ENCODE measurements at regions not wholly inside any gene's neighbourhood (a gene's known extent, or its start where the extent isn't known, plus 50 kb on each side); places are given as distances from the start of the nearest gene placed in this dataset.
"Not testable (repeated sequence)": the region's sequence is repeated elsewhere in the genome, so short reads cannot be mapped to it uniquely, and the experiment has no call there.

GRCh38 chr10:28906011-28906411 lies 228.7 kb downstream of the BAMBI start:
- DNase-seq (ENCODE audit: low spot score) = no peak
- TF ChIP-seq POLR2A (IDR thresholded peaks at IDR 0.05) (no peak), POLR2AphosphoS5 (IDR thresholded peaks at IDR 0.05) (no peak)
- TF ChIP-seq, protein P1, sequence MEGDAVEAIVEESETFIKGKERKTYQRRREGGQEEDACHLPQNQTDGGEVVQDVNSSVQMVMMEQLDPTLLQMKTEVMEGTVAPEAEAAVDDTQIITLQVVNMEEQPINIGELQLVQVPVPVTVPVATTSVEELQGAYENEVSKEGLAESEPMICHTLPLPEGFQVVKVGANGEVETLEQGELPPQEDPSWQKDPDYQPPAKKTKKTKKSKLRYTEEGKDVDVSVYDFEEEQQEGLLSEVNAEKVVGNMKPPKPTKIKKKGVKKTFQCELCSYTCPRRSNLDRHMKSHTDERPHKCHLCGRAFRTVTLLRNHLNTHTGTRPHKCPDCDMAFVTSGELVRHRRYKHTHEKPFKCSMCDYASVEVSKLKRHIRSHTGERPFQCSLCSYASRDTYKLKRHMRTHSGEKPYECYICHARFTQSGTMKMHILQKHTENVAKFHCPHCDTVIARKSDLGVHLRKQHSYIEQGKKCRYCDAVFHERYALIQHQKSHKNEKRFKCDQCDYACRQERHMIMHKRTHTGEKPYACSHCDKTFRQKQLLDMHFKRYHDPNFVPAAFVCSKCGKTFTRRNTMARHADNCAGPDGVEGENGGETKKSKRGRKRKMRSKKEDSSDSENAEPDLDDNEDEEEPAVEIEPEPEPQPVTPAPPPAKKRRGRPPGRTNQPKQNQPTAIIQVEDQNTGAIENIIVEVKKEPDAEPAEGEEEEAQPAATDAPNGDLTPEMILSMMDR (IDR thresholded peaks at IDR 0.05) = no peak
- Histone ChIP-seq H3K36me3 (no peaks in the 10 kb centered on the region), H3K27ac (no peak overlapping the region), H3K27me3 (replicated peaks; ENCODE audit: insufficient read depth) (no peaks in the 10 kb centered on the region), H3K4me1 (replicated peaks) (no peaks in the 10 kb centered on the region), H3K9me3 (no peaks in the 10 kb centered on the region), H3K4me3 (no peak overlapping the region)
- intact Hi-C loops (cut with DNase I) = no loop called here
- WGBS = 41% methylated on average over 11 of the region's 11 CpGs

DNA sequence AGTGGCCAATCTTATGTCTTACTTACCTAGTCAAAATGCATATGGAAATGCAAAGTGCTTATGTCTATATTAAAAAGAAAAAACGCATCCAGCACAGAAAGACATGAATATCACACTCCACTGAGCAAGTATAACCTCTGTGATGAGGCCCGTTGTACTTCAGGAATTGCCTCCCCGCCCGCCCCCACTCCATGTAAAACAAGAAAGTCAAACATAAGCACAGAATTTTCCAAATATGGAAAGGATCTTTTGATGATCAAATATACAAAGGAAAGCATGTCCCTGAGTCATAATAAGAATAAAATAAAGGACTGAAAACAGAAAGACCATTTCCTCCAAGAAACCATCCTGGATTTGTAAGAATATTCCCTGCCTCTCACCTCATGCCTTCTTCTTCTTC lies 229.1 kb downstream of the BAMBI start:
- Histone ChIP-seq H3K27ac (no peak overlapping the region), H3K27me3 (replicated peaks; ENCODE audit: insufficient read depth) (no peaks in the 10 kb centered on the region), H3K9me3 (no peaks in the 10 kb centered on the region), H3K36me3 (no peaks in the 10 kb centered on the region), H3K4me1 (replicated peaks) (no peaks in the 10 kb centered on the region), H3K4me3 (no peak overlapping the region)
- 52% methylated on average over 4 of the region's 4 CpGs for WGBS
- intact Hi-C loops (cut with DNase I) = no loop called here
- DNase-seq (ENCODE audit: low spot score) = no peak
- TF ChIP-seq POLR2AphosphoS5 (IDR thresholded peaks at IDR 0.05) (no peak), POLR2A (IDR thresholded peaks at IDR 0.05) (no peak)
- TF ChIP-seq, protein P1 (IDR thresholded peaks at IDR 0.05) = no peak

GRCh38 chr10:28906934-28907333 lies 229.6 kb downstream of the BAMBI start:
- H3K27me3 ChIP-seq (replicated peaks; ENCODE audit: insufficient read depth) = no peaks in the 10 kb centered on the region
- H3K9me3 ChIP-seq = no peaks in the 10 kb centered on the region
- no peaks in the 10 kb centered on the region for H3K36me3 ChIP-seq
- no peak overlapping the region for H3K4me3 ChIP-seq
- no peaks in the 10 kb centered on the region for H3K4me1 ChIP-seq (replicated peaks)
- 93% methylated on average over 3 of the region's 3 CpGs for WGBS
- DNase-seq (ENCODE audit: low spot score) = no peak
- H3K27ac ChIP-seq = no peak overlapping the region
- TF ChIP-seq POLR2AphosphoS5 (IDR thresholded peaks at IDR 0.05) (no peak), POLR2A (IDR thresholded peaks at IDR 0.05) (no peak)
- TF ChIP-seq, protein P1 (IDR thresholded peaks at IDR 0.05) = no peak
- intact Hi-C loops (cut with DNase I) = no loop called here

- Histone ChIP-seq H3K27ac (no peak overlapping the region), H3K27me3 (replicated peaks; ENCODE audit: insufficient read depth) (no peaks in the 10 kb centered on the region), H3K4me3 (no peak overlapping the region), H3K4me1 (replicated peaks) (no peaks in the 10 kb centered on the region), H3K9me3 (no peaks in the 10 kb centered on the region), H3K36me3 (no peaks in the 10 kb centered on the region)
- intact Hi-C loops (cut with DNase I) = no loop called here
- DNase-seq (ENCODE audit: low spot score) = no peak
- TF ChIP-seq POLR2AphosphoS5 (IDR thresholded peaks at IDR 0.05) (no peak), POLR2A (IDR thresholded peaks at IDR 0.05) (no peak)
- TF ChIP-seq, protein P1 (IDR thresholded peaks at IDR 0.05) = no peak
- WGBS = 85% methylated on average over 5 of the region's 5 CpGs
Measured at GRCh38 chr10:28909875-28910274, 232.6 kb downstream of the BAMBI start.

GRCh38 chr10:28910956-28911355 lies 233.6 kb downstream of the BAMBI start:
- H3K9me3 ChIP-seq = no peaks in the 10 kb centered on the region
- H3K27me3 ChIP-seq (replicated peaks; ENCODE audit: insufficient read depth) = no peaks in the 10 kb centered on the region
- WGBS = 60% methylated on average over 3 of the region's 3 CpGs
- no peaks in the 10 kb centered on the region for H3K36me3 ChIP-seq
- H3K27ac ChIP-seq = no peak overlapping the region
- DNase-seq (ENCODE audit: low spot score) = no peak
- intact Hi-C loops (cut with DNase I) = no loop called here
- TF ChIP-seq POLR2A (IDR thresholded peaks at IDR 0.05) (no peak), POLR2AphosphoS5 (IDR thresholded peaks at IDR 0.05) (no peak)
- TF ChIP-seq, protein P1 (IDR thresholded peaks at IDR 0.05) = no peak
- no peaks in the 10 kb centered on the region for H3K4me1 ChIP-seq (replicated peaks)
- no peak overlapping the region for H3K4me3 ChIP-seq

DNA sequence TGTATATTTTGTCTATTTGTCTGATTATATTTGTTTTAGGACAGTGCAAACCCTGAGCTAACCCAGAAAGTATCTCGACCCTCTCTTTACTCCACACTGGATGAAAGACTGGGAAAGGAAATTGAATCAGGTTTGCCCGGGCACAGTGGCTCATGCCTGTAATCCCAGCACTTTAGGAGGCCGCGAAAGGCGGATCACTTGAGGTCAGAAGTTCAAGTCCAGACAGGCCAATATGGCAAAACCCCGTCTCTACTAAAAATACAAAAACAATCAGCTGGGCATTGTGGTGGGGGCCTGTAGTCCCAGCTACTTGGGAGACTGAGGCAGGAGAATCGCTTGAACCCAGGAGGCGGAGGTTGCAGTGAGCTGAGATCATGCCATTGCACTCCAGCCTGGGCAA lies 234.2 kb downstream of the BAMBI start:
- H3K36me3 ChIP-seq; H3K27me3 ChIP-seq (replicated peaks; ENCODE audit: insufficient read depth); H3K4me1 ChIP-seq (replicated peaks); intact Hi-C loops (cut with DNase I); H3K9me3 ChIP-seq; DNase-seq (ENCODE audit: low spot score); H3K27ac ChIP-seq; H3K4me3 ChIP-seq: not testable (repeated sequence)
- WGBS = 81% methylated on average over 8 of the region's 8 CpGs
